ENCODE measurements at regions not wholly inside any gene's neighbourhood (a gene's known extent, or its start where the extent isn't known, plus 50 kb on each side); places are given as distances from the start of the nearest gene placed in this dataset.

DNA sequence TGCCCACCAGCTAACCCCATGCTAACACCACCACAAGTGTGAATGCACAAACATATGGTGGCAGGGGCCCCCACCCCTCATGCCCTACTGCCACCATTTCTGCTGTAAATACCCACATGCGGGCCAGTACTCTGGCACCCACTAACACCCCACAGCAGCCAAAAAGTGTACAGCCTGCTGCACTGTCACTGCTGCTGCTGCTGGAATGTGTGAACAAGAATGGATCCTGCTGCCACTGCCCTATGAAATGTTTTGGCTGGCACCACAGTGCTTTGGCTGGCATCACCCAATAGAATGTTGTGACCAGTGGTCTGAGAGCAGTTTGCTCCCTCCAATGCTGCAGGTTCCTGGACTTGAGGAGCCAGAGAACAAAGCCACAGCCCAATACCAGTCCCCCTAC is 606.6 kb upstream of the SORCS1 start:
- no peak overlapping the region for H3K27ac Mint-ChIP-seq (ENCODE audit: low read depth, unreplicated experiment)
- no peak for DNase-seq (ENCODE audit: unreplicated experiment)
- H3K9me3 Mint-ChIP-seq (ENCODE audit: unreplicated experiment), result no peaks in the 10 kb centered on the region
- POLR2A ChIA-PET, result no interaction called here
- H3K27me3 Mint-ChIP-seq (ENCODE audit: insufficient read depth, unreplicated experiment), result no peaks in the 10 kb centered on the region
- CTCF ChIA-PET, result no interaction called here
- no peaks in the 10 kb centered on the region for H3K4me1 Mint-ChIP-seq (ENCODE audit: insufficient read depth, unreplicated experiment)
- no peak overlapping the region for H3K4me3 Mint-ChIP-seq (ENCODE audit: unreplicated experiment)
- TF ChIP-seq, protein P1, sequence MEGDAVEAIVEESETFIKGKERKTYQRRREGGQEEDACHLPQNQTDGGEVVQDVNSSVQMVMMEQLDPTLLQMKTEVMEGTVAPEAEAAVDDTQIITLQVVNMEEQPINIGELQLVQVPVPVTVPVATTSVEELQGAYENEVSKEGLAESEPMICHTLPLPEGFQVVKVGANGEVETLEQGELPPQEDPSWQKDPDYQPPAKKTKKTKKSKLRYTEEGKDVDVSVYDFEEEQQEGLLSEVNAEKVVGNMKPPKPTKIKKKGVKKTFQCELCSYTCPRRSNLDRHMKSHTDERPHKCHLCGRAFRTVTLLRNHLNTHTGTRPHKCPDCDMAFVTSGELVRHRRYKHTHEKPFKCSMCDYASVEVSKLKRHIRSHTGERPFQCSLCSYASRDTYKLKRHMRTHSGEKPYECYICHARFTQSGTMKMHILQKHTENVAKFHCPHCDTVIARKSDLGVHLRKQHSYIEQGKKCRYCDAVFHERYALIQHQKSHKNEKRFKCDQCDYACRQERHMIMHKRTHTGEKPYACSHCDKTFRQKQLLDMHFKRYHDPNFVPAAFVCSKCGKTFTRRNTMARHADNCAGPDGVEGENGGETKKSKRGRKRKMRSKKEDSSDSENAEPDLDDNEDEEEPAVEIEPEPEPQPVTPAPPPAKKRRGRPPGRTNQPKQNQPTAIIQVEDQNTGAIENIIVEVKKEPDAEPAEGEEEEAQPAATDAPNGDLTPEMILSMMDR (IDR thresholded peaks at IDR 0.05; ENCODE audit: unreplicated experiment), result no peak
- intact Hi-C loops (cut with micrococcal nuclease), result no loop called here
- no TSS peak for BruUV-seq (replicated peaks)
- H3K36me3 Mint-ChIP-seq (ENCODE audit: insufficient read depth, unreplicated experiment), result no peaks in the 10 kb centered on the region

- POLR2A ChIA-PET, result no interaction called here
- intact Hi-C loops (cut with micrococcal nuclease), result no loop called here
- H3K4me1 Mint-ChIP-seq (ENCODE audit: insufficient read depth, unreplicated experiment), result no peaks in the 10 kb centered on the region
- H3K36me3 Mint-ChIP-seq (ENCODE audit: insufficient read depth, unreplicated experiment), result no peaks in the 10 kb centered on the region
- H3K27ac Mint-ChIP-seq (ENCODE audit: low read depth, unreplicated experiment), result no peak overlapping the region
- BruUV-seq (replicated peaks), result no TSS peak
- no peaks in the 10 kb centered on the region for H3K9me3 Mint-ChIP-seq (ENCODE audit: unreplicated experiment)
- TF ChIP-seq, protein P1 (IDR thresholded peaks at IDR 0.05; ENCODE audit: unreplicated experiment), result no peak
- no peak overlapping the region for H3K4me3 Mint-ChIP-seq (ENCODE audit: unreplicated experiment)
- no peaks in the 10 kb centered on the region for H3K27me3 Mint-ChIP-seq (ENCODE audit: insufficient read depth, unreplicated experiment)
- CTCF ChIA-PET, result no interaction called here
- DNase-seq (ENCODE audit: unreplicated experiment), result no peak
Measured at GRCh38 chr10:107767185-107767584, 602.7 kb upstream of the SORCS1 start.

DNA sequence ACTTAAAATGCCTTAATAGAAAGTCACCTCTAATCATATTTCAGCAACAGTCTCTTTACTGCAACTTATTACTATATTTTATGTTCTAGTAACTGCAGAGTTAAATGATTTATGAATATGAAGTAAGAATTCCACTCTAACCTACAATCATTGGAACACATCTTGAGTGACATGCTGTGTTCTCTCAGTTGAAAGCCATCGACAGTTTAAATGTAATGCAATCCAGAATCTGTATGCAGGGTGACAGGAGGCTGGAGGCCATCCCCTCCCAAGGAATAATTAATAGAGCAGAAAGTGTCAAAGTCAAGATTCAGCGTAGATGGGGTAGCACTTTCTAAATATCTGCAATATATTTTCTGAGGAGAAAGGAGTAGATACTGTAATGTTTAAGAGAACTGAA is 590.3 kb upstream of the SORCS1 start:
- intact Hi-C loops (cut with micrococcal nuclease), result no loop called here
- Mint-ChIP-seq H3K4me3 (ENCODE audit: unreplicated experiment) (no peak overlapping the region), H3K9me3 (ENCODE audit: unreplicated experiment) (peaks cover 12% of the 10 kb centered on the region), H3K4me1 (ENCODE audit: insufficient read depth, unreplicated experiment) (no peaks in the 10 kb centered on the region), H3K36me3 (ENCODE audit: insufficient read depth, unreplicated experiment) (no peaks in the 10 kb centered on the region), H3K27ac (ENCODE audit: low read depth, unreplicated experiment) (no peak overlapping the region), H3K27me3 (ENCODE audit: insufficient read depth, unreplicated experiment) (no peaks in the 10 kb centered on the region)
- CTCF ChIA-PET, result no interaction called here
- TF ChIP-seq, protein P1 (IDR thresholded peaks at IDR 0.05; ENCODE audit: unreplicated experiment), result no peak
- no TSS peak for BruUV-seq (replicated peaks)
- DNase-seq (ENCODE audit: unreplicated experiment), result no peak
- POLR2A ChIA-PET, result no interaction called here

DNA sequence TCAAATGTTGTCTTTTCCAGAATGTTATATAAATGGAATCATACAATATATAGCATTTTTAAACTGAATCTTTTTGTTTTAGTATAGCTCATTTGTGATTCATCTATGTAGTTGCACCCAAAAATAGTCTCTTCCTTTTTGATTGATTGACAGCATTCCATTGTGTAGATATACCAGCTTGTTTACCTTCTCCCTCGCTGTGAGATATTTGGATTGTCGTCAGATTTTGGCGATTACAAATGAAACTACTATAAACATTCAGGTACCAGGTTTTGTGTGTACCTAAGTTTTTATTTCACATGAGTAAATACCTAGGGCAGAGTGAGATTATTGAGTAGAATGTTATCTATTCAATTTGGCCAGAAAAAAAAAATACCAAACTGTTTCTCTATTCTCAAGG is 584.7 kb upstream of the SORCS1 start:
- no peaks in the 10 kb centered on the region for H3K27me3 Mint-ChIP-seq (ENCODE audit: insufficient read depth, unreplicated experiment)
- peaks cover 10% of the 10 kb centered on the region for H3K4me1 Mint-ChIP-seq (ENCODE audit: insufficient read depth, unreplicated experiment)
- no peak for DNase-seq (ENCODE audit: unreplicated experiment)
- no TSS peak for BruUV-seq (replicated peaks)
- POLR2A ChIA-PET, result no interaction called here
- intact Hi-C loops (cut with micrococcal nuclease), result no loop called here
- no peaks in the 10 kb centered on the region for H3K36me3 Mint-ChIP-seq (ENCODE audit: insufficient read depth, unreplicated experiment)
- peaks cover 19% of the 10 kb centered on the region for H3K9me3 Mint-ChIP-seq (ENCODE audit: unreplicated experiment)
- TF ChIP-seq, protein P1 (IDR thresholded peaks at IDR 0.05; ENCODE audit: unreplicated experiment), result no peak
- CTCF ChIA-PET, result interaction anchor here (0.7 kb wide), 1 partner anchor 1044 kb away, joined by 3 read pairs; no protein-coding TSS in a partner anchor
- no peak overlapping the region for H3K4me3 Mint-ChIP-seq (ENCODE audit: unreplicated experiment)
- no peak overlapping the region for H3K27ac Mint-ChIP-seq (ENCODE audit: low read depth, unreplicated experiment)

All from MCF 10A (cell line).